Lung microvascular endothelial cell (primary cell): ENCODE measurements at regions not wholly inside any gene's neighbourhood (a gene's known extent, or its start where the extent isn't known, plus 50 kb on each side); places are given as distances from the start of the nearest gene placed in this dataset.
A peak's percentile ranks its signal among the peaks of the same experiment; 100 is the strongest.

Experiments used
- DNase-seq, 2 donors: peaks; one replicate each; pipeline versions ENCODE4 v3.0.0 to v3.0.0-alpha.2; 2010; ENCODE audit warnings: low read depth in 2 of 2

DNA sequence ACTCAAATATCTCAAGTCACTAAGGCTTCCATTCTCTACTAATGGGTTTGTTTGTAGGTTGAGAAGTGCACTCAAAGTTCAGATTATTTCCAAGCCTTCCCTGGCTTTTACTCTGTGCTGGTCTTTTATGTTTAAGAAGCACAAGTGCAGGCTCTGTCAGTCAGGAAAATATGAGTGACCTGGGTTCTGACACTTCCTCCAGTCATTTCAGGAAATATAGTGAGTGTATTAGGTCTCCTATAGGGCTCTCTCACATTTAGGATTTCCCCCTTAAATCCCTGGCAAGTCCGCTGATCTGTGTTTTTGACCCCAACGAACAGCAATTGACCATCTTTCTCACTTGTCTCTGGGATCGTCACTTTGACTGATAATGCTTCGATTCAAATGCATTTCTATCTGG, 210.2 kb downstream of the ARPP21 start:
- DNase-seq = no peak

DNA sequence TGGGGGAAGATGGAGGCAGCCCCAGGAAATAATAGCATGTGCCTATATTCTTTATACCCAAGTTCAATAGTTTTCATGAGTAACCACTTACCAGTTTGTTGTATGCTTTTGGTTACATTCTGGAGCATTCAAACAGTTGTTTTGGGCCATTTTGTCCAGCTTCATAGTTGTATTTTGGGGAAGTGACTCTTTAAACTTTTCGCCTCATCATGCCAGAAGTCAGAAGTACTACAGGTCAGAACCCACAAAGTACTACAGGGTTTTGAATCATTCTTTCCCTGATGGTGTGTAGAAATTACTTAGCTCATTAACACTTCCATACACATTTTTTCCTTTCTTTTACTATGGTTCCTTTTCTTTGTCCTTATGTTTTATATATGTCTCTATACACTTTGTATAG, 210.6 kb downstream of the ARPP21 start:
- no peak for DNase-seq

DNA sequence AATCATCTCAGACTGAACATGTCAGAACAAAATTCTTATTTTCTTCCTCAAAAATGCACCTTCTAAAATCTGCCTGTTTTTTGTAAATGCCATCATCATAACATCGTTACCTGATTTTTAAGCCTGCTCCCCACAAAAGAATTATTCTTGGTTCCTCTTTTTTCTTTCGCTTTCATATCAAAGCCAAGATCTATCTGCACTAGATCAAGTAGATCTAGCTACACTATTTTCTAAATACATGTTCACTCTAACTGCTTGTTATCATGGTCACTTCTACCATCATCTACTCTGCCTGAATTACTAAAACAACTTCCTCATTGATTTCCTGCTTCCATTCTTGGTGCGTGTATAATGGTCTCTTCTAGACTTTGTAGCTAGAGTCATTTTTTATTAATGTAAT, 217.7 kb downstream of the ARPP21 start:
- DNase-seq = no peak

DNA sequence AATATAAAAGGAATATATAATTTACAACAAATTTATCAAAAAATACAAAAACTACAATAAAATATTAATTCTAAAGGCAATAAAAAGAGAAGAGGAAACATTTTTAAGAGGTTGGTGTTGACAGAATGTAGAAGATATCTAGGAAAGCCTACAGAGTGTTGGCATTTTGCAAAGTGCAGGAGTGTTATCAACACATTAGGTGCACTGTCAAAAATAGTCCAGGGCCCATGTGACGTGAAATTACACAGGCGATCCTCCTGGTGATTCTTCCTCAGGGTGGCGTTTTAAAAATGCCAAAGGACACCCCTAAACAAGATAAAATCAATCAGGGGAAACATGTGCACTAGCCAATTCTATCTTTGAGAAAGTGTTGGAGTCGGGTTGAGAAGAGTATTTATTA, 222.7 kb downstream of the ARPP21 start:
- DNase-seq = no peak

DNA sequence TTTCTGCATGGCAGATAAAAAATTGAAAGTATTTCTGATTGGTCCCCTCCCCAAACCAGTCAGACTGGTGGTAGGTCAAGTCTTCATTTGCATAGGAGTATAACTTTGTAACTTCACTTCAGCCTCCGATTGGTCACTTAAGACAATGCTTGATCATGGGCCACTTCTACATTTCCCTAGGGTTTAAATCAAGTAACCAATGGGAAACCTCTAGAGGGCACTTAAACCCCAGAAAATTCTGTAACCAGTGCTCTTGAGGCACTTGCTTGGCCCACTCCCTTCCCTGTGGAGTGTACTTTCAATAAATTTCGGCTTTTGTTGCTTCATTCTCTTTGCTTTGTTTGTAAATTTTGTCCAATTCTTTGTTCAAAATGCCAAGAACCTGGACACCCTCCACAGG, 225.5 kb downstream of the ARPP21 start:
- no peak for DNase-seq

DNA sequence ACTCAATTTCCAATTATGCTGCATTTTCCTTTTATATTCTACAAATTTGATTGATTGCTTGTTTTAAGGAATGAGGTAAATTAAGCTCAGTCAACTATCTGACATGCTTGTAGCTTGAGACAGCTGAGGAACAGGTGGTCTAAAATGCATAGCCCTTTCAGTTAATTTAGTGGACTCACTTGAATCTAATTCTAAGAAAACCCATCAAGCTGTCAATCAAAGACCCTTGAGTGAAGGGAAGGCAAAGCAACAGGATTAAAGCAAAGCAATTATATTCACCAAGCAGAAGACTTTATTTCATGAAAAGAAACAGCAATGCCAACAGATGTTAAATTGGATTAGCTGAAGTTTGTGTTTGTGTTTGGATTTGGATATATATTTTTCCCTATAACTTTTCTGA, 228.5 kb downstream of the ARPP21 start:
- DNase-seq = no peak

DNA sequence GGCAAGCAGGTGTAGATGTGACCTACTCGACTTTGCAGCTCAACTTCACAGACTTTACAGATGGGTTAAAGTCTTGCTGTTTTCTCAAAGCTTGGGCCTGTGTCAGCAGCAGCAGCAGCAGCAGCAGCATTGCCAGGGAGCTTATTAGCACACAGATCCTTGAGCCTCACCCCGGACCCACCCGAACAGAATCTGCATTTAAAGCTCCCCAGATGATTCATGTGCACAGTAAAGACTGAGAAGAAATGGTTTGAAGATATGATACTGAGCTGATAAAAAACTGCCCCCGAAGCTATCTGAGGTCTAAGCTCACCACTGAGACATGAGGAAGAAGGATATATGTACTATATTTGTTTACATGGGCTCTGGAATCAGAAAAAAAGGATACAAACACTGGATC, 231.7 kb downstream of the ARPP21 start:
- no peak for DNase-seq

DNA sequence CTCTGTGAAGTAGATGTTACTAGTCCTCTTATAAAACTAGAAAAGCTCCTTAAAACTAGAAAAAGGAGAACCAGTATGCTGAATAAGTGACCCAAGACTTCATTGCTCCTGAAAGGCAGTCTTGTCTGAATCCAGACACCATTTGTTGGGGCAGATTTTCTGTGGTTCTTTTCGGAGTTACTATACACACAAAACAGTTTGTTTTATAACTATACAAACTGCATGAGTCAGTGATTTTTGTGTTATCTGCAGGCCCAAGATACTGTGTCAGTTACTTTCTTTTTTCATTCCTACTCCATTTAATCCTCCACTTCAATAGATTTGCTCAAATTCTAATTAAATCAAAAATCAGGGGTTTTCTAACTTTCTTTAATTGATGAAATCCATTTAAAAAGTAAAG, 244.6 kb downstream of the ARPP21 start:
- DNase-seq = no peak

DNA sequence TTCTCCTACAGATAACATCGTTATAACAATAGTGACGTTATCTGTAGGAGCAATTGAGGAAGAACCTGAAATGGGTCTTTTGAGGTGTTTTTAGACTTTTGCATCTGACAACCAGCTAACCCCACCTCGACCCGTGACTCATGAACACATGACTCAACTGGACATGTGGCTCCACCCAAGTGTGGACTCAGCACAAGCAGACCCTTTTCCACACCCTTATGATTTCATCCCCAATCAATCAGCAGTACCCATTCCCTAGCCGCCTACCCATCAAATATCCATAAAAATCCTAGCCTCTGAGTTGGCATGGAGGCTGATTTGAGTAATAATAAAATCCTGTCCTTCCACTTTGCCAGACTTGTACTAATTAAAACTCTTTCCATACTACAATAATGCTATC, 255.4 kb downstream of the ARPP21 start:
- peak in 1 of 2 donors; percentile 4 for DNase-seq

DNA sequence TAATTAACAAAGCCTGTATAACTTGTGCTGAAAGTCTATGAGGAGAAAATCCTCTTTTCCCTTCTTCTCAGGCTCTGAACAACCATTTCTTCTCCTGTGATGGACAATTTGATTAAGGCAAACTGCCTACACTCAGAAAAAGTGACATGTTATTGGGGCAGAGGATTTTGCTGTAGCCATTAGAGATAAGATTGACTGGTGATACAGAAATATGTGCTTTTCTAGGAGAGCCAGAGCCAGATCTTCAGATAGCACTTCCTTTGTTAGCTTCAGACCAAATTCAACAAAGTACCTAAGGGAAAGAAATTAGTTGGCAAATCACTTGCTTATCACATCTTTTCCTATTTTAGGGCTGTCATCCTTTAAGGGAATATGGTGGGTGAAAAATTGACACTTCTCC, 259.9 kb downstream of the ARPP21 start:
- no peak for DNase-seq

DNA sequence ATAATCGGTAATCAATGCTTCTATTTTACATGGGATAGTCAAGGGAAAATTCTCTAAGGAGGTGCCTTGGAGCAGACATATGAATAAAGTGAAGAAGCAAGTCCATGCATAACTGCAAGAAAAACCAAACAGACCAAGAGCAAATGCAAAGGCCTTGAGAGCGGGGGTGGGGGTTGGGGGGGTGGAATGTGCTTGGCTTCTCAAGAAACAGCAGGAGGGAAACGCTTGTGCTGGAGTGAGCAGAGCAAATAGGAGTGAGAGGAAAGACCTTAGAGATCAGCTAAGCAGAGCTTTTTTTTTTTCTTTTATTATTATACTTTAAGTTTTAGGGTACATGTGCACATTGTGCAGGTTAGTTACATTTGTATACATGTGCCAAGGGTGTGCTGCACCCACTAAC, 260.8 kb downstream of the ARPP21 start:
- DNase-seq = no peak

DNA sequence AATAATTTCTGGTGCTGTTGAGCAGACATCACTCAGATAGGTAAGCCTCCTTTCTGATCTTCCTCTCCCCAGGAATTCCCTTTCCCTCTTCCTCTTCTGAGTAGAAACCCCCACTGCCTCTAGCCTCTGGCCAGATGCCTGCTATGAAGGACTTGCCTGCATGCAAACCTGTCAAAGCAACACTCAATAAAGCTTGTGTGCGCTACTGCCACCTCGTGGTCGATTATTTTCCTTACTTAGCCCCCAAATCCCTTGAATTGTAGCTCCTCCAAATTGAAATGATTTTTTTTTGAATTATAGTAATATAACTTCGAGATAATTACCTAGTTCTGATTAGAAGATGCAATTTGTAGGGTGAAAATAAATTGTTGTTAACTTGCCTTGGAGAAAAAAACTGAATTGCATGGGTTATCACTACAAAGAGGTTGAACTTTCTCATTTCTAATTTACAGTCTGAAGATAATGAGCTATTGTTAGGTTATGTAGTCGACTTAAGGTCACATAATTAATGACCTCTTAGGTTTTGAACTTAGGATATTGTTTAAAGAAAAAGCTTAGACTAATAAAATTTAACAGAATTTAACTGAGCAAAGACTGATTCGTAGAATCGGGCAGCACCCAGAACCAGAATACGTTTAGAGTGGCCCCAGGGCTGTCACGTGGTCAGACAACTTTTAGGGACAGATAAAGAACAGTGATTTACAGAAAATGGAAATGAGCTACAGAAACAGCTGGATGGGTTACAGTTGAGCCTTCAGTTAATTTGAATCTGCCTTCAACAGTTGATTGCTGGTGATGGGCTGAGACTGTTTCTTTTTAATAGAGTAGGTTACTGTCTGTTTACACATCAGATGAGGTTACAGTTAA, 269.3 kb downstream of the ARPP21 start:
- DNase-seq = peak; percentile 84 to 86

DNA sequence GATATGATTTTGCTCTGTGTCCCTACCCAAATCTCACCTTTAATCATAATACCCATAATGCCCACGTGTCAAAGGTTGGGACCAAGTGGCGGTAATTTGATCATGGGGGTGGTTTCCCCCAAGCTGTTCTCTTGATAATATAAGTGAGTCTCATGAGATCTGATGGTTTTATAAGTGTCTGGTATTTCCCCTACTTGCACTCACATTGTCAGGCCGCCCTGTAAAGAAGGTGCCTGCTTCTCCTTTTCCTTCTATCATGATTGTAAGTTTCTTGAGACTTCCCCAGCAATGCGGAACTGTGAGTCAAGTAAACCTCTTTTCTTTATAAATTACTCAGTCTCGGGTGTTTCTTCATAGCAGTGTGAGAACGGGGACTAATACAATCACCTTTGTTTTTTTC, 279.8 kb downstream of the ARPP21 start:
- no peak for DNase-seq

DNA sequence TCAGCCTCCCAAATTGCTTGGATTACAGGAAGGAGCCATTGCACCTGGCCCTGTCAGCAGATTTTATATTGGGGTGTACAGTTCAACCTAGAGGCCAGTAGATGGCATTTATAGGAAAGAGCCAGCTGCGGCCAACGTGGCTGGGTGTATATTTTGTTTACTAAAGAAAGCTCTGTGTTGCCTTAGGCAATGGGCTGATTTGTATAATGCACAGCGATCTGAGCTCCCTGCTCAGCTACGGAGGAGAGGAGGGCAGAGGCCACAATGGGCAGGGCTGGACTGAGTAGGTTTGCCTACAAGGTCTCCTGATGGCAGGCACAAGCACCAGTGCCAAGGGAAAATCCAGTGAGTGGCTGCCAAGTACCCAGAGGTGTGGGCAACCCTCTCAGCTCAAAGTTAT, 282.4 kb downstream of the ARPP21 start:
- DNase-seq = no peak

DNA sequence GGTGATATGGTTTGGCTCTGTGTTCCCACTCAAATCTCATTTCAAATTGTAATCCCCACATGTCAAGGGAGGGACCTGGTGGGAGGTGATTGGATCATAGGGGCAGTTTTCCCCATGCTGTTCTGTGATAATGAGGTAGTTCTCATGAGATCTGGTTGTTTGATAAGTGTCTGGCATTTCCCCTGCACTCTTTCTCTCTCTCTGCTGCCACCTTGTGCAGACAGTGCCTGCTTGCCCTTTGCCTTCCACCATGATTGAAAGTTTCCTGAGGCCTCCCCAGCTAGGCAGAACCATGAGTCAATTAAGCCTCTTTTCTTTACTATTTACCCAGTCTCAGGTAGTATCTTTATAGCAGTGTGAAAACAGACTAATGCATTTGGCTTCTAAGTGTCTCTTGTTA, 284.7 kb downstream of the ARPP21 start:
- peak; percentile 58 to 60 for DNase-seq

DNA sequence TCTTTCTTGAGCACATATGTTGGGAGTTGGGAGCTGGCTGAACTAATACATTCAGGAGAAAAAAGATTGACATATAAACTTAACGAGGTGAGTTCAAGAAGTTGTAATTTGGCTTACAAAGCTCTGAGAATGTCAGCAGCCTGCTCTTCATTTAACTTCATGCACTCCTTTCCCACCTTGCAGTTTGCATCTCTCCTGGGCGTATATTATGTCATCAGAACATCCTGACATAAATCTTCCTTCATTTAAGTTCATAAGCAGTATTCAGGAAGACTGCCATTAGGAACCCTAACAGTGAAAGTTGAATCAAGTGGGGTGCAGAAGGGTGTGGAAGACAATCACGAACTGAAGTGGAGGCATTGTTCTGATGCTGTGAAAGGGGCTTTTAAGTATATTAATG, 288.1 kb downstream of the ARPP21 start:
- no peak for DNase-seq

DNA sequence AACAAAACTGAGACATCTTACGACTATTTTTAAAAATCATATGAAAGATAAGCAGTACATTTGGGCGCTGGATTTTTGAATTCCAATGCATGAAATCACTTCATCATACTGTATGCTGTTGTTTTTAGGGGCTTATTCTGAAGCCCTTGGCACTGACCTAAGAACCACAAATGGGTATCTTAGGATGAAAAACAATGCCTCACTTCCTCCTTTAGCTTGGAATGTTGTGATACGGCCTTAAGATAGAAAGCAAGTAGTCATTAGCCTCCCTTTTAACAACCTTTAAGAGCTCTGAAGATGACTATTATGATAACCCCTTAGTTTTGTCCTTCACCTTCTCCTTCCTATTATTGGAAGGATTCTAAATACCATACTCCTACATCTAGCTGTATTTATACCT, 289.8 kb downstream of the ARPP21 start:
- peak in 1 of 2 donors; percentile 85 for DNase-seq

DNA sequence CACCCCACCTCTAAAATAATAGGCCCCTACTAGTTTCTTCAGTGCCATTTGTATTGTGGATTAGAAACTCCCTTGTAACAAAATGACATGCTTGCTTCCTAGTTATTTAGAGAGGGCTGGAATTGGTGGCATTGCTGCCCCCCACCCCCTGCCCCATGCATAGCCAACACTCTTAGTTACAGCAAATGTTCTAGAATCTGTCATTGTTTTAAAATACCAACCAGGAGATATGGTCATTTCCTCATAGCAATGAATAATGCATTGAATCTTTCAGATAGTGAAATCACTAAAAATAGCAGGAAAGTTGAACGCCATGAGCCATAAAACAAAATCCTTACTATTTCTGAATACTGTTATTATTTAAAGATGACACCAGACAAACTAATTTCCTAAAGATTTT, 292.5 kb downstream of the ARPP21 start:
- peak; percentile 66 to 70 for DNase-seq

DNA sequence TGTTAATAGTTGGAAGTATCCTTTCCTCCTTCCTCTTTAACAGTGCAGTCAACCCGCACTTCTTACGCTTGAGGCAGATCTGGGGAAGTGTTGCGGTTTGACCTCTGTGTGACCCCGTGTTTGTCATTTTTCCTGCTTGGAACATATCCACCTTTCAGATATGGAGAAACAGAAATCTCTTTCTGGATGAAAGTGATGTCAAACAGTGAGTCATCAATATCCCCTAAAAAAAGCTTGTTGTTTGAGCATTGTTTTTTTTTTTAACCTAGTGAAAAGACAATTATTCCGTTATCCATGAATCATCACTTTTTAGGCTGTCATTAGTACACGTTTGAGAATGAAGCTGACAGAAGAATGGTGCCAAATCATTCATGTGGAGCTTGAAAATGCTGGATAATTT, 293.7 kb downstream of the ARPP21 start:
- peak; percentile 96 to 99 for DNase-seq

DNA sequence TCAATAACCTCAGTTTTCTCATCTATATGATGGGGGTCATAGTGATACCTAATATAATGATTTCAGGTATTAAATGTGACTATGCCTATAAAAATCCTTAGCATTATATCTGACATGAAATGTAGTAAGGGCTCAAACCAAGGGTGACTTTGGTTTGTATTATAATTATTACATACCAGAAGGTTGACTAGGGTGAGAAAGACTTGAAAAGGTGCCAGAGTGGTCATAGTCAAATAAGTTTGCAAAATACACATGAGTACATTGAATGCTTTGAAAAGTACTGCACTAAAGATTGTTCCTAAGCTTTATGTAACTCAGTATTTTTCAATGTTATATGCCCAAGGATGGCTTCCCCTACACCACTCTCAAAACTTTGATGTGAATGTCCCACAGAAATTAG, 297.2 kb downstream of the ARPP21 start:
- DNase-seq = no peak

DNA sequence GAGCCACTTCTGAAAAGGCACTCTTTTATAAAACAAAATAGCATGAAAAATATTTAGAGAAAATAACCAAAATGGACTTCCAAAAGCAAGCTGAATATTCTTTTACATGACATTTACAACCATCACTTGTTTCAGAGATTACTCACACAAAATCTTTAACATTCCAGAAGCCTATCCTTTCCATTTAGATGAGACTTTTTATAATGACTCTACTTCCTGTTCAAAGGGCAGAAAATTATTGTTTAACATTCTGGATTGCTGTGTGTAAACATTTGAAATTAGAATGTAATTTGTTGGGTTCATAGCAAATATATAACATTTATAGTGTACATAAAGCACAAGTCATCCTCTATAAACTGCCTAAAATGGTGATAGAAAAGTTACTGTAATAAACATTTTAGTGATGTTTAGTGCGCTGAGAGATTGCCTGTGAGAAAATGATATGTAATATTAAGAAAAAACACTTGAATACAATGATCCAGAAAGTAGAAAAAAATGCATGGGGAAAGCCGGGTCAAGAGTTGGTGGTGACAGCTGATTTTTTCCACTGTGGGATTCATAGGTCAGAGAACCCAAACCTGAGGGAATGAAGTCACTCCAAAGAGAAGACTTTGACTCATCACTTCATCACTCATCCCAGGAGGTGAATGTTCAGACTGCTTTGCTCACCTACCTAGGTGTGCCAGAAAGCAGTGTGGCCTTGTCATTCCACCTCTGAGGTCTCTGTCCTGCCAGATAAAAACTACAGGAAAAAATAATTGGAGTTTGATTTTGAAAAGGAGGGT, 305.8 kb downstream of the ARPP21 start:
- peak; percentile 53 to 61 for DNase-seq

DNA sequence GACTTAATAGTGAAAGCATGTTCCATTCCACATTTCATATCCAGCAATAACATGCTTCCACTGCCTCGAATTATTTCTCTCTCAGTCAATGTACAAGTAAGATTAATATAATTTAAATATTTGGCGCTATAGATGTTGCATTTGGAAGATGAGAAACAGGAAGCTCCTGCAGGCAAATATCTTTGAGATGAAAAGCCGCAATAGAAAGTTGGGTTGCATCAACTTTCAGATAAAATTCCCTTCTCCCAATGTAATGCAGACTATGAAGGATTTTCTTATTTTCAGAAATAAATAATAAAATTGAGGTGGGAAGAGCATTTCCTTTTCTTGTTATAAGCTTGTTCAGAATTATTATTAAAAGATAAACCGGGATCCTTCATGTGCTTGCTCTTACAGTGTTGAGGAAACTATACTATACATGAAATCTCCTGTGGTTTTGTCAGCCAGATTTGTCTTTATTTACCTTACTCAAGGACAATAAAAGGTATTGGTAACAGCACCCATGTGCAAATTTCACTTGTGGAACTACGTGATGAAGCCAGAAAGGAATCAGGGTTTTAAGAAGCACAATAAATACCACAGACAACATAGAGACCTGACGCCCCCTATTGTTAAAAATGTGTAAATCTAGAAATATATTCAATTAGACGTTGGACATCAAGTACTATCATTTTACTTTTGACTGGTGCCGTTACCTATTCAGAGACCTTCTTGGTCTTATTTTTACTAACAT, 307.0 kb downstream of the ARPP21 start:
- DNase-seq = peak; percentile 57 to 60
